HG03095 (cell line): ENCODE measurements at regions not wholly inside any gene's neighbourhood (a gene's known extent, or its start where the extent isn't known, plus 50 kb on each side); places are given as distances from the start of the nearest gene placed in this dataset.
A peak's percentile ranks its signal among the peaks of the same experiment; 100 is the strongest.
"Not testable (repeated sequence)": the region's sequence is repeated elsewhere in the genome, so short reads cannot be mapped to it uniquely, and the experiment has no call there.

Experiments
- ATAC-seq: cut with Tn5 transposase; IDR thresholded peaks from one replicate; pipeline ENCODE4 v1.9.1; 2021; ENCODE audit warnings: moderate library complexity; ENCODE audit not compliant: unreplicated experiment

DNA sequence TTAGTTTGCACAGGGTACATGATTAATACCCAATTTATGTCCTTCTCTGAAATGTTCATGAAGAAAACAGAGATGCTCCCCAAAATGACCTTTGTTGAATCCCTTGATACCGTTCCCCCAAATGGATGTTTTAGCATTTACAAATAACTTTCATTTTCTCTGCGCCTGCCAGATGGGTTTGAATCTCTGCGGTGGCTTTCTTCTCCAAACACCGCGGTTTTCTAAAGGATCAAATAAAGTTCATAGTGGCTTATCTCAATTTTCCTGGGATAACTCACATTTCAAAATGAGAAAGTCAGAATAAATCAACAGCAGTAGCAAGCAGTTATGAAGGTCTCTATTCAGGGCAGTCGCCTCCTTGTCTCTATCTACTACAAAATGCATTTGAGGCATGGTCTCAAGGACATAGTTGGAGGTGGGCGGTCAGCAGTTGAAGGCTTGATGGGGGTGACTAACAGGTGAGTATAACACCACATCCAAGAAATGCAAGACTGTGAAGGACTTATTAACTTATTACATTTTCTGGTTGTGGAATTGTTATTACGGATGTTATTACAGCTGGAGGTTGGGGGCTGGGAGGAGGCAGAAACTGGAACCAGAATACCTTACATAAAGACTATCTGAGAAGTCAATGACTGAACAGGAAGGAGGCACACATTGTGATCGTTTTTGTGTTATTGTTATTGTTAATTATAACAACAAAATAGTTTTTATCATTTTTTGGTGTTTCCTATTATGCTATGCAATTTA, 1513.3 kb downstream of the FAM181B start:
- no peak for ATAC-seq

DNA sequence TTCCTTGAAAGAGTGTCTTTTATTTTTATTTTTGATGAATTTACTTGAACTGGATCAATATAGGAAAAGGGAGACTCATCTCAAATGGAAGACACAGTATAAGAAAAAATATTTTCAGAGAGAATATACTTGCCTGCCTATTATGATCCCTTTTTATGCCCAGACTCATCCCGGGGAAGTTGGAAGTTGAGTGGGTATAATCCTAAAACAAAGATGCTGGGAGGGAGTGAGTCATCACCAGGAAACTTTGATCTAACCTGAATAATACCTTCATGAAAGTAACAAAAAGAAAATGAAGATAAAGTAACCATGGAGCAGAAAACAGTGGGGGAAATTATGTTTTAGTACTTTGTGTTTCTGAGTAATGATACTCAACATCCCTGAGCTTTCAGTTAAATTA, 1514.0 kb downstream of the FAM181B start:
- no peak for ATAC-seq

DNA sequence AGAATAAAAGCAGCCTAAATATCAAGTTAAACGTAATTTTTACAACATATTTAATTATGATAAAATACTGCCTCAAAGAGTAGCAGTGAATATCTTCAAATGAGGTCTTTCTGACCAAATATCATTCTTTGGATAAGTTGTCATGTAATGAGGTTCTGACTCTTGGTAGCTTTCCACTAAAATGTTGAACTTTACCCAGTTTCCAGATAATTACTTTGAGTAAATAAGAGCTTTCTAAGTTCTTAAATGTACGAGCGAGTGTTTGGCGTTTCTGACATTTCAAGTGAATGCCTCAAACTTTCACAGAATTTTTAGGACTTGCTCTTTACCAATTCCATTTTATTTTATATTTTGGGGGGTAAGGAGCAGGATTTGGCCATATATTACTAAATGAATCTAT, 1515.2 kb downstream of the FAM181B start:
- ATAC-seq = no peak

DNA sequence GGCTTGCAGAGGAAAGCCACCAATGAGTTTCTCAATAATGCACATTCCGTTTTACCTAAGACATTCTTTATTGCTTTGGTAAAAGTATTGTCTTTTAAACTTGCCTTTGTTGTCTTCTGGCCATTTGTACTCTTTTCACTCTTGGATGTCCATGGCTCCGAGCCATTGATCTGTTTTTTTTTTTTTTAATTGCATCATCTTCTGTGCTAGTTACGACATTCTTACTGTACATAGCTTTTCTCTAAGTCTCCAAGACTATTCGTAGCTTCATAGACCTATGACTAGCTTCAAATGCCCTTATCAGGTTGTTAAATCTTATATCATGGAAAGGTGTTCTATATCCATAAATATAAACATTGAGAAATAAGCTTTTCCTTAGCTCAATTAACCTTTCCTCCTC, 1522.6 kb downstream of the FAM181B start:
- no peak for ATAC-seq

DNA sequence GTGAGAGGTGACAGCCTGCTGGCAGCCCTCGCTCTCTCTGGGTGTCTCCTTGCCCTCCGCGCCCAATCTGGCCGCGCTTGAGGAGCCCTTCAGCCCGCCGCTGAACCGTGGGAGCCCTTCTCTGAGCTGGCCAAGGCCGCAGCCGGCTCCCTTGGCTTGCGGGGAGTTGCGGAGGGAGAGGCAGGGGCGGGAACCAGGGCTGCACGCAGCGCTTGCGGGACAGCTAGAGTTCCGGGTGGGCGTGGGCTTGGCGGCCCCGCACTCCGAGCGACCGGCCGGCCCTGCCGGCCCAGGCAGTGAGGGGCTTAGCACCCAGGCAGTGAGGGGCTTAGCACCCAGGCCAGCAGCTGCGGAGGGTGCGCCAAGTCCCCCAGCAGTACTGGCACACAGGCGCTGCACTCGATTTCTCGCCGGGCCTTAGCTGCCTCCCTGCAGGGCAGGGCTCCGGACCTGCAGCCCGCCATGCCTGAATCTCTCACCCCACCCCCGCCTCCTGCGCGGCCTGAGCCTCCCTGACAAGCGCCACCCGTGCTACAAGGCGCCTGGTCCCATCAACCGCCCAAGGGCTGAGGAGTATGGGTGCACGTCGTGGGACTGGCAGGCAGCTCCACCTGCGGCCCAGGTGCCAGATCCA, 1526.1 kb downstream of the FAM181B start:
- ATAC-seq = no peak

DNA sequence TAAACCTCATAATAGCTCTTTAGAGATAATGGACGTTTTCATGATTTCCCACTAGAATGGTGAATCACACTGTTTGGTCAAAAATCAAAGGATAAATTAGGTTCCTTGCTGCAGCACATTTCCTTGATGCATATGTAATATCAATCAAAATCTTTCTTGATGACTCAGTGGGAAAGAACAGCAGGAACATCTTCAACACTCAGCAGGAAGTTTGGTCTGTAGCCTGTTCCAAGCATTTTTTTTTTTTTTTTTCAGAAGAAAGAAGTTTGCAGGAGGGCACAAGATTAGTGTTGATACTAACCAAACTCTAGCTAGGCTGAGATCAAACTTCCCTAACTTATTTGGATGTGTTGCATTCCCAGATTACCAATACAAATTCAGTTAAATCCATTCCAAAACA, 1529.8 kb downstream of the FAM181B start:
- no peak for ATAC-seq

DNA sequence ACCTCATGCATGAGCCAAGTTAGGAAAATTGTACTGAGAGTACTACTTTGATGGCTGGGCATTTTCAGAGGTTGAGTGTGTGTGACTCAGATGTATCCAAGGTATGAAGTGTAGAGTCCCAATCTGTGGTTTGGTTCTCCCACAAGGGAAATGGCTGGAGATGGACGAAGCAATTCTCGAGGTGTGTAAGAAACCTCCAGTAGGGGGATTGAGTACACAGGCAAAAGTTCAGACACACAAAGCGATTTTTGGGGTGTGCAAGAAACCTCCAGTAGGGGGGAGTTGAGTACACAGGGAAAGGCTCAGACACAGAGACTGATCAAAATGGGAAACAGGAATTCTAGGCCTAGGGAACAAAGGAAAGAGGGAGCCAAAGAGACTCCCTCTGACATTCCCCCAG, 1536.3 kb downstream of the FAM181B start:
- ATAC-seq = no peak

DNA sequence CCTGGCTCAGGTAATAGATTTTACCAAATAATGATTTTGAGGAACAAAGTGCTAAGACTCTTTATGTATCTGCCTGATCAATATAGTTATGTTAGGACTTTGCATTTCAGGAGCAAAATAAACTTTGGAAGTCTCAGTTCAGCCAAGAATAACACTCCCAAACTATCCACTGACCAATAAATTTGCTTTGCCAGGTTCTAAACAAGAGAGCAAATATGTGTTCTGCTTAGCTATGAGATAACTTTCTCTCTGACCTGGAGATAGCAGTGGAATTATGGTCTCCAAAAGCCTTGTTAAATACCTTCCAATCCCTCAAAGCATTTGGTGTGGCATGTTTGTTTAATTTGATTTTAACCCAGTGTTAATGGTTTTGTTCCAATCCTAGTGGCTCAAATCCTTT, 1541.1 kb downstream of the FAM181B start:
- ATAC-seq = no peak

DNA sequence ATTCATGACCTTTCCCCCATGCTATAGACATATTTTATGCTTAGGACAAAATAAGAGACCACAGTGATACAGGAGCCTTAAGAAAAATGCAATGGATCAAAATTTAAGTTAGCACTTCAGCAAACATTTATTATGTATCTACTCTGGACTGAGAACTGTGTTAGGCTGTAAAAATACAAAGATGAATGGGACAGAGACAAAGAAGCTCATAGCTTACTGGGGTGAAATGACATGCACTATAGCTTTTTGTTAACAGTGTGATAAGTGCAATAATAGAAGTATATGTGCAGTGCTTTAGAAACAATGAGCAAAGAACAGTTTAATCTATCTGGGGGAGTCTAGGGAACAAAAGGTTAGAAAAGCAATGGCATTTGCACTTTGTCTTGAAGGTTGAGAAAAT, 1543.1 kb downstream of the FAM181B start:
- no peak for ATAC-seq

DNA sequence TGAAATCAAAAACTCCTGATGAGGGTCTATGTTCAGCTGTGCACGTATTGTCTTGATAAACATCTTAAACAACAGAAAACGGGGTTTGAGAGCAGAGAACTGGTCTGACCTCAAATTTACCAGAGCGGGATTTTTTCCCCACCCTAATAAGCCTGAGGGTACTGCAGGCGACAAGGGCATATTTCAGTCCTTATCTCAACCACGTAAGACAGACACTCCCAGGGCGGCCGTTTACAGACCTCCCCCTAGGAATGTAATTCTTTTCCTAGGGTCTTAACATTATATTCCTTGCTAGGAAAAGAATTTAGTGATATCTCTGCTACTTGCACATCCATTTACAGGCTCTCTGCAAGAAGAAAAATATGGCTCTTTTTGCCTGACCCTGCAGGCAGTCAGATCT, 1546.6 kb downstream of the FAM181B start:
- not testable (repeated sequence) for ATAC-seq

DNA sequence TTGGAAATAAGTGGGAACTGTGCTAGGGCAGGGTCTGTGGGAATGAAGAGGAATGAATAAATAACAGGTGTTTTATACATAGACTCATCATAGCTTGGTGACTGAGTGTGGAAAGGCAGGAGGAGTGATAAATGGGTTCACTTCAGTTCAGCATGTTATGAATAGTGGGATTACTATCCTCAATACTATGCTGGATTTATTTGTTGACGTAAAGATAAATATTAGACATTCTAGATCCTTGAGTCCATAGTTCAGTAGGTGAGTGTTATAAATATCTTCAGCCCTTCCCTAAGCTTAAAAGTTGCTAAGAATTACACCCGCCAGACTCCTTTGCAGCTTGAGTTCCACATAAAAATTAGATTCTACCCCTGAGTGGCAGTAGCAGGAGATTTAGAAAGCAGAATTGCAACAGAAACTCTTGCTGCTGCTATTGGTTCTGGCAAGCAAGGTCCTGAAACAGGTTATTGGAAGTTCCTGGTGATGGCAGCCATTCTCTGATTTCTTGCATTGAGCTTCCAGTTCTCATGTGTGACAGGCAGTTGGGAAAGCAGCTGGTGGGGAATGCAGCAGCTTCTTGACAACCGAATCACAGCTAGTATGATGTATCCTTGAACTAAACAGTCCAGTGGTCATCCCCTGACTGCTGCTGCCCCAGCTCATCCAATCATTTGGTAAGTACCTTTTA, 1558.9 kb downstream of the FAM181B start:
- ATAC-seq = no peak

DNA sequence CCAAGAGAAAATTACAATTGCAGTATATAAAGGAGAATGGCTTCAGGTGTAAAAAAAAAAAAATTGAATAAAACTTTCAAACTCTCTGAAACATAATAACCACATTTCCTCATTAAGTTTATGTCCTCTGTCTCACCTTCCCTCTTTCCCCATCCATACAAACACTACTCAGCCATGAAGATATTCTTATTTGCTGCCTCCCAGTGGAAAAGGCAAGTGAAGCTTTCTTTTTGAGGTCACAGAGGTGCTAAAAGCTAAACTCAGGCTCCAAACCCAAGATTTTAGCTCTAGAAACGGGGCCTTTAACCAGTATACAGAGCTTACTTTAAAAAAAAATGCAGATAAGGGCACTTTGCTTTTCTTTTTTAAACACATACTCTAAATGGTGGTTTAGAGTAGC, 1568.5 kb downstream of the FAM181B start:
- ATAC-seq = no peak

DNA sequence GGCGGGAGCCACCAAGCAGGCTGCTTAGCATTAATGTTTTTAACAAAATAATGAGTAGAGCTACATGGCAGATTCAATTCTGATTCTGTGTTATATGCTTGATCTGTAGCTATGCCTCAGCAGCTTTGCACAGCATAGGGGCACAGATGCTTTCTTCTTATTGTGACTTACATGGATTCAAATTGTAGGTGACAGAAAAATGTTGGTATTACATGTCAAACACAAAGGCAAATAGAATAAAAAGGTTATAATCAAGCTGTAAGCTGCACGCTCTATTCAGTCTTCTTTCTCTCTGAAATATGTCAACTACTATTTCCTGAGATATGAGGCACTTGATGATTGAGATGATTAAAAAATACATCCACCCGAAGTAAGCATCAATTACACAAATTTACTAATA, 1573.8 kb downstream of the FAM181B start:
- ATAC-seq = no peak

DNA sequence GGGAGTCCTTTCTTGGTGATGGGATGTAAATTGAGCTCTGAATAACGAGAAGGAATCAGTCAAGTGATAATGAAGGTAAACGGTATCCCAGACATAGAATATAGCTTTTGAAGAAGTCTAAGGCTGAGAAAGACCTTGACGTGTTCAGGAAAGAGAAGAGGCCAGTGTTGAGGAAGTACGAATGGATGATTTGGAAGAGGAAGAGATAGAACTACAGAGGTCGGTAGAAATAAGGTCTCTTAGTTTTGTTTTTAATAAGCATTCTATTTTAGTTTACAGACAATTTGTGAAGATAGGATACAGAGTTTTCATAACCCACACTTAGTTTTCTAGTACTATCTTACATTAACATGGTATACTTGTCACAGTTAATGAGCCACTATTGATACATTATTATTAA, 1598.1 kb downstream of the FAM181B start:
- ATAC-seq = peak; percentile 66

DNA sequence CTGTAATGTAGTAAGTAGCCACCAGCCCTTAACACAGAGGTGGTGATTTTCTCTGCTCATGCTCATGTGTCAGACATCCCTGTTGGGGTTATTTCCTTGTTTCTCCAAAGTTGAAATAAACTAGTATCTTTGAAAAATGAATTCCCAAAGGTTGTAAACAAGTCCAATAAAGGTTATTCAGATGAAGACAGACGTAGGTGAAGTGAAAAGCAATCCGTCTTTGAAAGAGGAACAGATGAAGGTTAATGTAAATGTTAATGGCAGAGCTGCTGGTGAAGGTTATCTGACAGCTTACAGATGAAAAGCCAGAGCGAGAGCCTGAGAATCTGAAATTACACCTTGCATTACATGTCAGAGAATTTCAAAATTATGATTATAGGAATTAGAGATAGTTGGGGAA, 1604.0 kb downstream of the FAM181B start:
- ATAC-seq = no peak

DNA sequence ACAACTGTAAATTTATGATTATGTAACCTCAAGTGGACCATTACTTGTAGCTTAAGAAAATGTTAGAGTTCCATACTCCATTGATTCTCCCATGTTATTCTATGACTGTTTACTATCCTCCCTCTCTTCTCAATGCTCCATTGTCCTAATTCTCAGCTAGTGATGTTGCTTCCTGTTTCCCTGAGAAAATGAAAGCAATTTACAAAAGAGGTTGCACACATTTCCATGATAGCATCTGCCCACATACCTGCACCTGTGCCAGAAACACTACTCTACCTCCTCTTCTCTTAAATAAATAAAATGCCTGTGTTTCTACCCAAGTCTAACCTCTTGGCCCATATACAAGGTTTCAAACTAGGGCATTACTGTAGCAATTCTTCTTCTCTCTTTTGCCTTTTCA, 1620.9 kb downstream of the FAM181B start:
- no peak for ATAC-seq

DNA sequence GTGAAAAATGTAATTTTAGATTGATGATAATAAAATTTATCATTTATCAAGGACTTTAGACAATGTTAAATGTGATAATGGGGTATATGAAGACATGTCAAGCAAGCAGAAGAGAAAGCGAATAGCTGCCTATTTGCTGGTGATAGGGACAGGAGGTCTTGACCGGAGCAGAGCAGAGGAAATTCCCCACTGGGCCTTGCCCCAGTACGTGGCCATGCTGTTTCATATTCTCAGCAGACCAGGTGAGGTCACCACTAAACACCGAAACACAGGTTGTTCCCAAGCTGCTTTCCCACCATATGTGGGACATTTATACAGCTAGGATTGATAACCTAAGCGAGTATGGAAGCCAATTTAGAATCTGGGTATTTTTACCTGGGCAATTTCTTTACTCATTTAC, 1629.6 kb downstream of the FAM181B start:
- no peak for ATAC-seq

DNA sequence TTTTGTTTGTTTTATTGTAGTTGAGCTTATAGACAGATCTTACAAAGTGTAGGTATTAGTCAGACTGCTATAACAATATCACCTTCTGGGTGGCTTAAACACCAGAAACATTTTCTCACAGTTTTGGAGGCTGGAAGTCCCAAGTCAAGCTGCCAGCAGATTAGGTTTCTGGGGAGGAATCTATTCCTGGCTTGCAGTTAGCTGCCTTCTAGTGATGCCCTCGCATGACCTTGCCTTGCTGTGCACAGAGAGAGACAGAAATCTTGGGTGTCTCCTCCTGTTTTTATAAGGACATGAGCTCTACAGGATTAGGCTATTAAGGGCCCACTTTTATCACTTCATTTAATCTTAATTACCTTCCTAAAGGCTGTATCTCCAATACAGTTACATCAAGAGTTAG, 1635.2 kb downstream of the FAM181B start:
- ATAC-seq = no peak

DNA sequence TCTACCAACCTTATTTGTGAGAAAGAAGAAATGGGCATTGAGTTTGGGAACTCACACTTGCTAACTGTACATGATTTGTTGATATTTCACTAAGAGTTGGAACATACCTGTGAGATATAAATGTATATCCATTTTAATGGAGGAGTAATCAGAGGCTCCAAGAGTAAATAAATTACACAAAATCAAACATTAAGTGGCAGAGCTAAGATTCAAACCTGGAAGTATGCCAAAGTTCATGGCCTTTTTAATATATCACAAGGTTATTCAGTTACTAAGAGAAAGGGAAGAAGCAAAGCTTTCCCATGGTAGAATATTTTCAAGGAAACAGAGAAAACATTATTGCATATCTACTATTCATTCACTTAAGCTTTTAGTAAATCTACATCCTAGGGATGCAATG, 1641.1 kb downstream of the FAM181B start:
- ATAC-seq = no peak

DNA sequence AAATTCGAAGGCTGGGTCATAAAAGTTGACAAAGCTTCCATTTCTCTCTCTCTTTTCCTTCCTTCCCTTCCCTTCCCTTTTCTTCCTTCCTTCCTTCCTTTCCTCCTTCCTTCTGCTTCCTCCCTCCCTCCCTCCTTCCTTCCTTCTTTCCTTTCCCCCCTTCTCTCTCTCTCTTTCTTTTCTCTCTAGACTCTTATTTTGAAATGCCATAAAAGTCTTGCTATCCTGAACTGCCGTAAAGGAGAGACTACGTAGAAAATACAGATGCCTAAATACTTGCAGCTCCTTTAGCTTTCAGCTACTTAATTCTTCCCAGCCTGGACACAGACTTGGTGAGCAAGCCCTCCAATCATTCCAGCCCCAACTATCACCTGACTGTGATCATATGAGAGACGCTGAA, 1644.4 kb downstream of the FAM181B start:
- no peak for ATAC-seq

DNA sequence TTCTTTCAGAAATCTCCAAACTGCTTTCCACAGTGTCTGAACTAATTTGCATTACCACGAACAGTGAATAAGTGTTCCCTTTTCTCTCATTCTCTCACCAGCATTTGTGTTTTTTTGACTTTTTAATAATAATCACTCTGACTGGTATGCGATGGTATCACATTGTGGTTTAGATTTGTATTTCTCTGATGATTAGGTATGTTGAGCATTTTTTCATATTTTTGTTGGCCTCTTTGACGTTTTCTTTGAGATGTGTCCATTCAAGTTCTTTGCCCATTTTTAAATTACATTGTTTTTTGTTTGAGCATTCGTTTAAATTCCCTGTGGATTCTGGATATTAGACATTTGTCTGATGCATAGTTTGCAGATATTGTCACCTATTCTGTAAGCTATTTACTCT, 1639.6 kb upstream of the TENM4 start:
- no peak for ATAC-seq

DNA sequence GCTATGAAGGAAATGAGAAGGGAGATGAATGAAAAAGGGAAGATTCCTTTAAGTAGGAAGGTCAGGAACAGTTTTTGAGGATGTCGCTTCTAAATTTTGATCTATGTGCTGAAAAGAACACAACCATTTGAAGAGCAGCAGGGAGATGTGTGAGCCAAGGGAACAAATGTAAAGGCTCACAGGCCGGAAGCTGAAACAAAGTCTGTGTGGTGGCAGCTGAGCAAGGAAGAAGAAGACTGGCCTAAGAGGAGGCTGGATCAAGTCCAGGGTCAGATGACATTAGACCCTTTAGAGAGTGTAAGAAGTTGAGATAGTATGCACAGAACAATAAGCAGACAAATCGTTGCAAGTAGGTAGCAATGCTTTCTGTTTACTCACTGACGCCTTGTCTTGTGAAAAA, 1631.4 kb upstream of the TENM4 start:
- ATAC-seq = no peak
